ENCODE measurements at regions not wholly inside any gene's neighbourhood (a gene's known extent, or its start where the extent isn't known, plus 50 kb on each side); places are given as distances from the start of the nearest gene placed in this dataset.

DNA sequence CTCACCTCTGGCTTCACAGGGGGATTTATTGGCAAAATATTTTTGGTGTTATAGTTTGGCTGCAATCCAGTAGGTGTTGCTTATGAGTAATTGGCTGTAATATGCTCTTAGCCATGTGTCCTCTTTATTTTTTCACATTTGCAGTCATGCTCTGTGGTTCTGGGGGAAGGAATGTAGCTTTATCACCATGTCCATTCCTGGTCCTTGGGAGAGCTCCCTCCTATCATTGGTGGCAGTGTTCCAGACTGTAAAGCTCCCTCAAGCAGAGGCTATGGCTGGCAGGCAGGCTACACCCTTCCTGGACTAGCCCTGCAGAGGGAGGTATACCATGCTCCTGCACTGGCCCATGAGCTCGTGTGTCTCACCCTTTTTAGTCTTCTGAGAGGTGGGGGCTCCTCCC is 120.0 kb upstream of the FSIP2 start:
- H3K4me3 ChIP-seq: no peak overlapping the region
- H3K36me3 ChIP-seq (replicated peaks in 1 of 2; ENCODE audit: insufficient read depth in 1 of 2, low read depth in 2 of 2): no peaks in the 10 kb centered on the region
- no peak for TF ChIP-seq POLR2A (IDR thresholded peaks at IDR 0.05)
- TF ChIP-seq, protein P1, sequence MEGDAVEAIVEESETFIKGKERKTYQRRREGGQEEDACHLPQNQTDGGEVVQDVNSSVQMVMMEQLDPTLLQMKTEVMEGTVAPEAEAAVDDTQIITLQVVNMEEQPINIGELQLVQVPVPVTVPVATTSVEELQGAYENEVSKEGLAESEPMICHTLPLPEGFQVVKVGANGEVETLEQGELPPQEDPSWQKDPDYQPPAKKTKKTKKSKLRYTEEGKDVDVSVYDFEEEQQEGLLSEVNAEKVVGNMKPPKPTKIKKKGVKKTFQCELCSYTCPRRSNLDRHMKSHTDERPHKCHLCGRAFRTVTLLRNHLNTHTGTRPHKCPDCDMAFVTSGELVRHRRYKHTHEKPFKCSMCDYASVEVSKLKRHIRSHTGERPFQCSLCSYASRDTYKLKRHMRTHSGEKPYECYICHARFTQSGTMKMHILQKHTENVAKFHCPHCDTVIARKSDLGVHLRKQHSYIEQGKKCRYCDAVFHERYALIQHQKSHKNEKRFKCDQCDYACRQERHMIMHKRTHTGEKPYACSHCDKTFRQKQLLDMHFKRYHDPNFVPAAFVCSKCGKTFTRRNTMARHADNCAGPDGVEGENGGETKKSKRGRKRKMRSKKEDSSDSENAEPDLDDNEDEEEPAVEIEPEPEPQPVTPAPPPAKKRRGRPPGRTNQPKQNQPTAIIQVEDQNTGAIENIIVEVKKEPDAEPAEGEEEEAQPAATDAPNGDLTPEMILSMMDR (IDR thresholded peaks at IDR 0.05): no peak
- intact Hi-C loops (cut with DNase I): no loop called here
- WGBS, 2 donors: 17 to 83% methylated on average over 1 of the region's 1 CpG
- H3K27me3 ChIP-seq: no peaks in the 10 kb centered on the region
- H3K27ac ChIP-seq: no peak overlapping the region
- ATAC-seq (no peak), DNase-seq (no peak)
- no peaks in the 10 kb centered on the region for H3K4me1 ChIP-seq
- H3K9me3 ChIP-seq: no peaks in the 10 kb centered on the region

DNA sequence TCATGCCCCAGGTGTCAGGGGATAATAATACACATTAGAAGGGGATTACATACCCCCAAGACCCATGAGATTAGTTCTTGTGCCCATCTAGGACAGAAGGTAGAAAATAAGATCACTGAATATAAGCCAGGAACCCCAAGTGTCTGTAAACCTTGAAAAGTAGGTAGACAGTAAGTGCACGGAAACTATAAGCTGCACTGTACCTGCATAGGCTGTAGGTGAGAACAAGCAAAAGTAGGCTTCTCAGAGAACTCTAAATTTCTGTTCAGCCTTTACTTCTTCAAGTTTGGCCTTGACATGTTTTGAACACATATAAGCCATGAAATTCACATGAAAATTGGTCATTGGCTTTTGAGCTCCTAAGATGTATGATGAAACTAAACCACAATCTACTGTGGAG is 113.0 kb upstream of the FSIP2 start:
- WGBS, 2 donors: 65 to 96% methylated on average over 1 of the region's 1 CpG
- intact Hi-C loops (cut with DNase I): no loop called here
- H3K27ac ChIP-seq: no peak overlapping the region

DNA sequence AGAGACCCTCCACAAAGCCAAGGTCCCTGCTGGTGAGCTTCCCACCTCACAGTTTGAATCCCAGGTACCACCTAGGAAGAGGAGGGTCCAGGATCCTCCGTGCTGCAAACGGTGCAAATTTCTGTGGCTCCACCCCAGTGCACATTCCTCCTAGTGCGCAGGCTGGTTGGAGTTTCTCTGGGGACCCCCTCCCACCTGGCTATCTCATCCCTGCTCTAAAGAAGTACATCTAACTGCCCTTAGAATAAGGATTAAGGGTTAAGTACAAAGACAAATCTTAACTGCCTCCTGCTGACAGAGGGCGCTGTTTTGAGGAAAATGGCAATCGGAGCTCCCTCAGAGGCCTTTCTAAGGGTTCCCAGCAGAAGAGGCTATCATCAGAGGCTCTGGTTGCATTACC is 109.6 kb upstream of the FSIP2 start:
- H3K27me3 ChIP-seq: no peaks in the 10 kb centered on the region
- no peak for ATAC-seq
- WGBS, 2 donors: 22 to 27% methylated on average over 5 of the region's 5 CpGs
- no peaks in the 10 kb centered on the region for H3K4me1 ChIP-seq
- intact Hi-C loops (cut with DNase I): no loop called here
- no peak overlapping the region for H3K4me3 ChIP-seq
- TF ChIP-seq, protein P1 (IDR thresholded peaks at IDR 0.05): peak in 3 of 7 experiments; percentile 21 to 40 (median 30)
- TF ChIP-seq POLR2A (IDR thresholded peaks at IDR 0.05): no peak
- no peak overlapping the region for H3K27ac ChIP-seq
- DNase-seq: peak in 3 of 4 donors; percentile 17 to 47 (median 35)
- H3K36me3 ChIP-seq (replicated peaks in 1 of 2; ENCODE audit: insufficient read depth in 1 of 2, low read depth in 2 of 2): no peaks in the 10 kb centered on the region
- H3K9me3 ChIP-seq: no peaks in the 10 kb centered on the region

More for the DNA sequence above, 113.0 kb upstream of the FSIP2 start:
- no peak for ATAC-seq
- Histone ChIP-seq H3K4me3 (no peak overlapping the region), H3K4me1 (no peaks in the 10 kb centered on the region), H3K36me3 (replicated peaks in 1 of 2; ENCODE audit: insufficient read depth in 1 of 2, low read depth in 2 of 2) (no peaks in the 10 kb centered on the region), H3K27me3 (no peaks in the 10 kb centered on the region), H3K9me3 (no peaks in the 10 kb centered on the region)
- TF ChIP-seq, protein P1 (IDR thresholded peaks at IDR 0.05): no peak
- TF ChIP-seq POLR2A (IDR thresholded peaks at IDR 0.05): no peak
- DNase-seq: no peak

DNA sequence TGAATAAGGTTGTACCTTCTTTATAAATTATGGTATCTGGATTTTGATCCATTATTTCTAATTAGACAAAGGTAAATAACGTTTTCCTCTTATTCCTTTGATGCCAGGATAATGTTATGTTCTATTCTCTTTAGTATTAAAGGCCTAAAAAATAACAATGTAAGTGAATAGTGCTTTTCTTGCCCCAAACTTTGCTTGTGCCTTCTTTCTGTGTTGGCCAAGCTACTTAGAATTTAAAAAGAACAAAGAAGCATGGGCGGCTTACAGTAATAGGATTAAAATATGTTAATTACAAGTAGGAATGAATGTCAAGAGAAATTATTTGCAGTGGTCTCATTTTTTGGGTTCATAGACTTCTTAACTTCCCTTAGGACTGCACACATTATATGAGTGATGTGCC is 105.0 kb upstream of the FSIP2 start:
- intact Hi-C loops (cut with DNase I): no loop called here
- DNase-seq (no peak), ATAC-seq (no peak)
- 71 to 72% methylated on average over 2 of the region's 2 CpGs for WGBS, 2 donors
- H3K27ac ChIP-seq: no peak overlapping the region
- no peaks in the 10 kb centered on the region for H3K4me1 ChIP-seq
- H3K4me3 ChIP-seq: no peak overlapping the region
- TF ChIP-seq, protein P1 (IDR thresholded peaks at IDR 0.05): no peak
- no peak for TF ChIP-seq POLR2A (IDR thresholded peaks at IDR 0.05)
- H3K9me3 ChIP-seq: no peaks in the 10 kb centered on the region
- no peaks in the 10 kb centered on the region for H3K36me3 ChIP-seq (replicated peaks in 1 of 2; ENCODE audit: insufficient read depth in 1 of 2, low read depth in 2 of 2)
- no peaks in the 10 kb centered on the region for H3K27me3 ChIP-seq

DNA sequence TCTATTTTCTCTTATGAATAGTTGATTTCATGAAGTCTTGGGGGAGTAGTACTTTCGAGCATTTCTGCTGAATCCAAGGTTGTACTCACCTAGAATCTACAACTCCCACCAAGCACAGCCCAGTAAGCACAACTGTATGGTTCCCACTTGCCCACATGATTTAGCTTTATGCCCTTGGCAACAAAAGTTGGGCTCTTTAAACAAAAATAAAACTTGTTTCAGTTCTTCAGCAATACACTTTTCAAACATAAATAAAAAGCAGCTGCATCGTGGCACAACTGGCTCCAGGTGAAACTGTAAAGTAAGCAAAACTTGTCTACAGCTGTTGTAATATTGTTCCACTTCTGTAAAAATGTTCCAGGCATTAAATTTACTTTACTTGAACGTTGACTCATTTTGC is 99.8 kb upstream of the FSIP2 start:
- no peak for TF ChIP-seq POLR2A (IDR thresholded peaks at IDR 0.05)
- TF ChIP-seq, protein P1 (IDR thresholded peaks at IDR 0.05): no peak
- no peaks in the 10 kb centered on the region for H3K27me3 ChIP-seq

More for the DNA sequence above, 99.8 kb upstream of the FSIP2 start:
- 34 to 41% methylated on average over 3 of the region's 3 CpGs for WGBS, 2 donors
- no peak overlapping the region for H3K27ac ChIP-seq
- no peaks in the 10 kb centered on the region for H3K4me1 ChIP-seq
- no peaks in the 10 kb centered on the region for H3K9me3 ChIP-seq
- ATAC-seq: no peak
- intact Hi-C loops (cut with DNase I): no loop called here
- no peaks in the 10 kb centered on the region for H3K36me3 ChIP-seq (replicated peaks in 1 of 2; ENCODE audit: insufficient read depth in 1 of 2, low read depth in 2 of 2)
- no peak for DNase-seq
- no peak overlapping the region for H3K4me3 ChIP-seq

All from body of pancreas (tissue), 4 donors.